ENCODE measurements at regions not wholly inside any gene's neighbourhood (a gene's known extent, or its start where the extent isn't known, plus 50 kb on each side); places are given as distances from the start of the nearest gene placed in this dataset.

DNA sequence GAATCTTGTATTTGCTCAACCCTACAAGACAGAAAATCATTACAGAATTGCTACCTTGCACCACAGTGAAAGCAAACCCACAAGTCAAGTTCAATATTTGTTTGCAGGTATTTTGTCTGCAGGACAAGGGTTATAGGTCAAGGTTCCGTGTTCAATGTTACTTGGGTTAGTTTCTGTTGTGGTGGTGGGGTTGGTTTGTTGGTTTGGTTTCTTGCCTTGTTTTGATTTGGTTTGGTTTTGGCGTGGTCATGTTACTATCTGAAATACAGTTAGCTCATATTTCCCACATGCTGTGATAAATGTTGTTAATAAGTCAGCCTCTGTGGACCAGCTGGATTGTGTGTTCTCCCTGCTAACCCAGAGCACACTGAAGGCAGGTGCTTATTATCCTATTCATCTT is 75.6 kb upstream of the INSIG1 start:
- 21 to 36% (median 25%) methylated on average over 2 of the region's 2 CpGs for WGBS, 5 donors

DNA sequence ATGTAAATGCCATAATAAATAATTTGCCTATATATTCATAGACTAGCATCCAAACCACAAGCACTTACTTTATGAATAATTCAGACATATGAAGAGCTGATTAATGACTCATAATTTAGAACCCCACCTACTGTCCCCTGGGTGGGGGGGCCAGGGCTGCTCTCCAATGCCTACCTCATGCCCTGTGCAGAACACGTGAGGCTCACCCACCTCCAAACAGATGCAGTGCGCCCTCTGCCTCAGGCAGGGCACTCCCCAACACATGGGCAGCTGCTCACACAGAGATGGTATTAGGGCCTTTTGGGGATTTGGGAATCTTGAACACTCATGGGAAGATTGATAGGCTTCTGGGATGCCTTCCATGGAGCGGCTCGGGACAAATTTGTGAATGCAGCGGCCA is 75.1 kb upstream of the INSIG1 start:
- 57 to 89% (median 77%) methylated on average over 5 of the region's 5 CpGs for WGBS, 5 donors

More for the DNA sequence above, 75.6 kb upstream of the INSIG1 start:
- Histone ChIP-seq H3K36me3 (no peaks in the 10 kb centered on the region), H3K4me3 (no peak overlapping the region), H3K27me3 (peaks cover 0 to 49% (median 4%) of the 10 kb centered on the region in 3 donors), H3K27ac (no peak overlapping the region), H3K4me1 (no peaks in the 10 kb centered on the region), H3K9me3 (no peaks in the 10 kb centered on the region)
- intact Hi-C loops (cut with DNase I; ENCODE audit: low total_unique reads): no loop called here
- DNase-seq: no peak
- TF ChIP-seq POLR2AphosphoS5 (IDR thresholded peaks at IDR 0.05): no peak
- no peak for TF ChIP-seq POLR2A (IDR thresholded peaks at IDR 0.05)
- no peak for TF ChIP-seq EP300 (IDR thresholded peaks at IDR 0.05)
- TF ChIP-seq, protein P1, sequence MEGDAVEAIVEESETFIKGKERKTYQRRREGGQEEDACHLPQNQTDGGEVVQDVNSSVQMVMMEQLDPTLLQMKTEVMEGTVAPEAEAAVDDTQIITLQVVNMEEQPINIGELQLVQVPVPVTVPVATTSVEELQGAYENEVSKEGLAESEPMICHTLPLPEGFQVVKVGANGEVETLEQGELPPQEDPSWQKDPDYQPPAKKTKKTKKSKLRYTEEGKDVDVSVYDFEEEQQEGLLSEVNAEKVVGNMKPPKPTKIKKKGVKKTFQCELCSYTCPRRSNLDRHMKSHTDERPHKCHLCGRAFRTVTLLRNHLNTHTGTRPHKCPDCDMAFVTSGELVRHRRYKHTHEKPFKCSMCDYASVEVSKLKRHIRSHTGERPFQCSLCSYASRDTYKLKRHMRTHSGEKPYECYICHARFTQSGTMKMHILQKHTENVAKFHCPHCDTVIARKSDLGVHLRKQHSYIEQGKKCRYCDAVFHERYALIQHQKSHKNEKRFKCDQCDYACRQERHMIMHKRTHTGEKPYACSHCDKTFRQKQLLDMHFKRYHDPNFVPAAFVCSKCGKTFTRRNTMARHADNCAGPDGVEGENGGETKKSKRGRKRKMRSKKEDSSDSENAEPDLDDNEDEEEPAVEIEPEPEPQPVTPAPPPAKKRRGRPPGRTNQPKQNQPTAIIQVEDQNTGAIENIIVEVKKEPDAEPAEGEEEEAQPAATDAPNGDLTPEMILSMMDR (IDR thresholded peaks at IDR 0.05): no peak

DNA sequence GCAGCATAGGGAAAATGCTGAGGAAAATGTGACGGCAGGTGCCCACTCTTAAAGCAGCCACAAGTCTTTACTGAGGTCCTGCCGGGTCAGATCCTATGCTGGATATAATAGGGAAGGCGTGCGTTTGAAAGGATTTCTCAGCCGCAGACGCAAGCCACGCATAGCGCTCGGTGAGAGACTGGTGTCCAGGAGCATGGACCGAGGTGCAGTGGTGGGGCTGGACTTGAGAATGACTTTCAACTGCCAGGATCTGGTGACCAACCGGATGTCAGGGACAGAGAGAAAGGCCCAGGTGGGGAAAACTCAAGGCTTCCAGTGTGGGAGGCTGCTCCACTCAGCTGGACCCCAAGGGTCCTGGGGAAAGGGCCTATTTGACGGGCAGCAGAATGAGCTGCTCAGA is 74.7 kb upstream of the INSIG1 start:
- no peaks in the 10 kb centered on the region for H3K36me3 ChIP-seq
- H3K27ac ChIP-seq: no peak overlapping the region
- intact Hi-C loops (cut with DNase I; ENCODE audit: low total_unique reads): no loop called here
- no peak for DNase-seq
- no peaks in the 10 kb centered on the region for H3K9me3 ChIP-seq
- TF ChIP-seq POLR2A (IDR thresholded peaks at IDR 0.05) (no peak), EP300 (IDR thresholded peaks at IDR 0.05) (no peak), POLR2AphosphoS5 (IDR thresholded peaks at IDR 0.05) (no peak)
- TF ChIP-seq, protein P1 (IDR thresholded peaks at IDR 0.05): no peak
- 79 to 85% (median 84%) methylated on average over 12 of the region's 12 CpGs for WGBS, 5 donors
- H3K4me3 ChIP-seq: no peak overlapping the region
- peaks cover 0 to 55% (median 4%) of the 10 kb centered on the region in 3 donors for H3K27me3 ChIP-seq
- no peaks in the 10 kb centered on the region for H3K4me1 ChIP-seq

More for the DNA sequence above, 75.1 kb upstream of the INSIG1 start:
- Histone ChIP-seq H3K9me3 (no peaks in the 10 kb centered on the region), H3K27ac (no peak overlapping the region), H3K4me1 (no peaks in the 10 kb centered on the region), H3K36me3 (no peaks in the 10 kb centered on the region), H3K4me3 (no peak overlapping the region), H3K27me3 (peaks cover 0 to 51% (median 4%) of the 10 kb centered on the region in 3 donors)
- DNase-seq: no peak
- intact Hi-C loops (cut with DNase I; ENCODE audit: low total_unique reads): no loop called here
- no peak for TF ChIP-seq POLR2A (IDR thresholded peaks at IDR 0.05)
- no peak for TF ChIP-seq EP300 (IDR thresholded peaks at IDR 0.05)

DNA sequence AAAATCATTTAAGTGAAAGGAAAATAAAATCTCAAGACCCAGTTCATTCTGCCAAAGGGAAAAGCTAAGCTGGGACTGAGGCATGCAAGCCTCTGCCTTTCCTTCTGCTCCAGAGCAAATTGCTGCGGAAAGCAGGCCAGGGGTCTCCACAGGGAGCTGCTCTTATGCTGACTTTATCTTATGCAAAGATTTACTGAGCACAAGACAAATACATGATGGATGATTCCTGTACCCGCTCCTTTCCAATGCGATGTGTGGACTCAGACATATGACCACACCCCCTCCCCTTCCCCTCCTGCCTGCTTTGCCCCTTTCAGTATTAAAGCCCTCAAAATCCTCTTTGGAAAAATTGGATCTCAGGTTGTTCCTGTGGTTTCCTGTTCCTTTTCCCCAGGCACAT is 74.2 kb upstream of the INSIG1 start:
- Histone ChIP-seq H3K9me3 (no peaks in the 10 kb centered on the region), H3K36me3 (no peaks in the 10 kb centered on the region), H3K4me3 (no peak overlapping the region), H3K27ac (no peak overlapping the region), H3K4me1 (no peaks in the 10 kb centered on the region), H3K27me3 (peaks cover 0 to 50% (median 4%) of the 10 kb centered on the region in 3 donors)
- no peak for DNase-seq
- TF ChIP-seq, protein P1 (IDR thresholded peaks at IDR 0.05): no peak
- 37 to 61% (median 46%) methylated on average over 3 of the region's 3 CpGs for WGBS, 5 donors
- intact Hi-C loops (cut with DNase I; ENCODE audit: low total_unique reads): no loop called here

DNA sequence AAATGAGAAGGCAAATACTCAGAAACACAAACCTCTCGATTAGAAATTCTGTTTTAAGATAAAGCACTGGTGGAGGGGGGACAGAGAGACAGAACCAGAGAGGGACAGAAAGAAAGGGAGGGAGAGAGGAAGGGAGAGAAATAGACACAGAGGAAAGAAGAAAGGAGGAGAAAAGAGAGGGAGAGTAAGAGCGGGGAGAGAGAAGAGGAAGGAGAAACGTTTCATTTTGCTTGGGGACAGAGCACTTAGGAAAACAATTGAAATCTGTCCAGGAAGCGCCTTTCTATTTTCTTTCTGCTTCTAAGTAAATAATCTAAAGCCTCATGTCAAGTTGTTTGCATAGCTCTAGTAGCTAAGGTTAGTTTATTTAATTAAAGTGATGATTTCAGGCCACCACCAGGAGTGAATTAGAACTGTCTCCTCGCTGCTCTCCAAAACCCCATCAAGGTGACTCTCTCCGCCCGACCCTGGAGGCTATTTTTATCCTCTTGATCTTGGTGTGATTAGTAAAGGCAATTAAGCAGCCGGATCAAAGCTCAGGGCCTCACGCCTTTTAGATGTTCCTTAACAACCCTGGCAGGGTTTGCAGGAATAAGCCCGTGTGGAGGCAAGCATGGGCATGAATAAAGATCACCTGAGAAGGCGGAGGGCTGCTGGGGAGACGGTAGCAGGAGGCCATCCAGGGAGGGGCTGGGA is 73.4 kb upstream of the INSIG1 start:
- H3K9me3 ChIP-seq: no peaks in the 10 kb centered on the region
- H3K4me3 ChIP-seq: no peak overlapping the region
- no peaks in the 10 kb centered on the region for H3K4me1 ChIP-seq
- H3K27me3 ChIP-seq: peaks cover 0 to 43% (median 0%) of the 10 kb centered on the region in 3 donors
- H3K27ac ChIP-seq: peak overlapping the region in 1 of 5 donors; percentile 17
- intact Hi-C loops (cut with DNase I; ENCODE audit: low total_unique reads): no loop called here
- DNase-seq: no peak
- H3K36me3 ChIP-seq: no peaks in the 10 kb centered on the region
- 33 to 51% (median 41%) methylated on average over 12 of the region's 12 CpGs for WGBS, 5 donors
- TF ChIP-seq POLR2A (IDR thresholded peaks at IDR 0.05) (no peak), POLR2AphosphoS5 (IDR thresholded peaks at IDR 0.05) (no peak), EP300 (IDR thresholded peaks at IDR 0.05) (no peak)
- TF ChIP-seq, protein P1 (IDR thresholded peaks at IDR 0.05): no peak
